ENCODE measurements at regions not wholly inside any gene's neighbourhood (a gene's known extent, or its start where the extent isn't known, plus 50 kb on each side); places are given as distances from the start of the nearest gene placed in this dataset.

- DNase-seq (ENCODE audit: low spot score), result no peak
- H3K4me3 ChIP-seq (ENCODE audit: low read depth, low read length, poor library complexity, severe bottlenecking), result no peak overlapping the region
- ChIA-PET POLR2A (ENCODE audit: low non-redundant PET) (no interaction called here), CTCF (no interaction called here)
- intact Hi-C loops (cut with micrococcal nuclease; ENCODE audit: unreplicated experiment), result no loop called here
- H3K27me3 ChIP-seq (replicated peaks; ENCODE audit: insufficient read depth, low read depth, low read length, poor library complexity), result no peaks in the 10 kb centered on the region
- no peak overlapping the region for H3K27ac ChIP-seq (ENCODE audit: low read depth, low read length, poor library complexity, severe bottlenecking)
- TF ChIP-seq CTCF (conservative IDR thresholded peaks at IDR 0.05; ENCODE audit: low read depth, low read length) (no peak), EZH2 (IDR thresholded peaks at IDR 0.05; ENCODE audit: borderline replicate concordance, low read depth, low read length, poor library complexity, severe bottlenecking) (no peak)
- H3K9me3 ChIP-seq (ENCODE audit: low read depth, low read length, poor library complexity, severe bottlenecking), result no peaks in the 10 kb centered on the region
- H3K4me1 ChIP-seq (ENCODE audit: insufficient read depth, low read length, poor library complexity, severe bottlenecking), result no peaks in the 10 kb centered on the region
- BruUV-seq (replicated peaks), result no TSS peak
- H3K36me3 ChIP-seq (ENCODE audit: insufficient read depth, low read length, poor library complexity, severe bottlenecking), result no peaks in the 10 kb centered on the region
These were observed 179.6 kb downstream of the DSC3 start for GRCh38 chr18:30862900-30863299.

GRCh38 chr18:30860741-30861140, 181.8 kb downstream of the DSC3 start:
- H3K27ac ChIP-seq (ENCODE audit: low read depth, low read length, poor library complexity, severe bottlenecking), result no peak overlapping the region
- no TSS peak for BruUV-seq (replicated peaks)
- no peaks in the 10 kb centered on the region for H3K36me3 ChIP-seq (ENCODE audit: insufficient read depth, low read length, poor library complexity, severe bottlenecking)
- TF ChIP-seq CTCF (conservative IDR thresholded peaks at IDR 0.05; ENCODE audit: low read depth, low read length), result no peak
- TF ChIP-seq EZH2 (IDR thresholded peaks at IDR 0.05; ENCODE audit: borderline replicate concordance, low read depth, low read length, poor library complexity, severe bottlenecking), result no peak
- H3K27me3 ChIP-seq (replicated peaks; ENCODE audit: insufficient read depth, low read depth, low read length, poor library complexity), result no peaks in the 10 kb centered on the region
- intact Hi-C loops (cut with micrococcal nuclease; ENCODE audit: unreplicated experiment), result no loop called here
- POLR2A ChIA-PET (ENCODE audit: low non-redundant PET), result no interaction called here
- no peak overlapping the region for H3K4me3 ChIP-seq (ENCODE audit: low read depth, low read length, poor library complexity, severe bottlenecking)
- CTCF ChIA-PET, result no interaction called here
- no peak for DNase-seq (ENCODE audit: low spot score)
- H3K9me3 ChIP-seq (ENCODE audit: low read depth, low read length, poor library complexity, severe bottlenecking), result no peaks in the 10 kb centered on the region
- H3K4me1 ChIP-seq (ENCODE audit: insufficient read depth, low read length, poor library complexity, severe bottlenecking), result no peaks in the 10 kb centered on the region

- Histone ChIP-seq H3K4me3 (ENCODE audit: low read depth, low read length, poor library complexity, severe bottlenecking) (no peak overlapping the region), H3K27me3 (replicated peaks; ENCODE audit: insufficient read depth, low read depth, low read length, poor library complexity) (no peaks in the 10 kb centered on the region), H3K36me3 (ENCODE audit: insufficient read depth, low read length, poor library complexity, severe bottlenecking) (no peaks in the 10 kb centered on the region), H3K27ac (ENCODE audit: low read depth, low read length, poor library complexity, severe bottlenecking) (no peak overlapping the region), H3K4me1 (ENCODE audit: insufficient read depth, low read length, poor library complexity, severe bottlenecking) (no peaks in the 10 kb centered on the region), H3K9me3 (ENCODE audit: low read depth, low read length, poor library complexity, severe bottlenecking) (no peaks in the 10 kb centered on the region)
- TF ChIP-seq EZH2 (IDR thresholded peaks at IDR 0.05; ENCODE audit: borderline replicate concordance, low read depth, low read length, poor library complexity, severe bottlenecking) (no peak), CTCF (conservative IDR thresholded peaks at IDR 0.05; ENCODE audit: low read depth, low read length) (no peak)
- no TSS peak for BruUV-seq (replicated peaks)
- ChIA-PET CTCF (no interaction called here), POLR2A (ENCODE audit: low non-redundant PET) (no interaction called here)
- DNase-seq (ENCODE audit: low spot score), result no peak
- intact Hi-C loops (cut with micrococcal nuclease; ENCODE audit: unreplicated experiment), result no loop called here
These were observed 183.5 kb downstream of the DSC3 start for GRCh38 chr18:30859036-30859435.

Measured in A673 (cell line).